Ovary (tissue), 7 donors: ENCODE measurements at regions not wholly inside any gene's neighbourhood (a gene's known extent, or its start where the extent isn't known, plus 50 kb on each side); places are given as distances from the start of the nearest gene placed in this dataset.

Experiments
- DNase-seq, 5 donors: peaks; one replicate each; pipeline ENCODE4 v3.0.0-alpha.2; 2019 to 2020
- H3K27ac ChIP-seq, 2 donors: fragments of 200-600 bp; one replicate each; pipeline versions ENCODE4 v1.5.1 to v1.8.0; 2019 to 2022
- H3K27me3 ChIP-seq: fragments of 200-600 bp; one replicate; pipeline ENCODE4 v1.8.0; 2022
- H3K36me3 ChIP-seq: fragments of 200-600 bp; sonication (generic); one replicate; pipeline ENCODE4 v1.5.1; 2019
- H3K4me1 ChIP-seq: one replicate; pipeline ENCODE4 v1.8.1; 2013; ENCODE audit warnings: mild to moderate bottlenecking, moderate library complexity; ENCODE audit not compliant: insufficient read depth
- H3K4me3 ChIP-seq: fragments of 200-600 bp; sonication (generic); one replicate; pipeline ENCODE4 v1.5.1; 2017
- H3K9me3 ChIP-seq, 2 donors: fragments of 200-600 bp in 1 of 2; sonication (generic) in 1 of 2; one replicate each; pipeline versions ENCODE4 v1.5.1 to v1.8.1; 2013 to 2019; ENCODE audit warnings: mild to moderate bottlenecking in 1 of 2, moderate library complexity in 1 of 2
- EP300 ChIP-seq: sonication (generic); formaldehyde crosslinking; IDR thresholded peaks from one replicate; pipeline ENCODE4 v1.6.1; 2017; ENCODE audit warnings: antibody characterized with exemption
- POLR2A ChIP-seq: fragments of 450-650 bp; IDR thresholded peaks from one replicate; pipeline ENCODE4 v1.6.1; 2017; ENCODE audit warnings: antibody characterized with exemption, mild to moderate bottlenecking, moderate library complexity
- WGBS, 3 donors: extraction: QIAGEN DNeasy Blood & Tissue Kit in 1 of 3; methylation state at CpG; one replicate each; pipeline versions ENCODE4 v1.1.5 to v1.1.7; 2013 to 2017; 5-methylcytosine and 5-hydroxymethylcytosine counted together
- intact Hi-C, 4 donors: fragments of 100-400 bp; cut with DNase I; formaldehyde crosslinking; loops; one replicate each; pipeline versions ENCODE4 v1.11.0 to v1.15.1; 2022 to 2023
- TF ChIP-seq, protein P1 (sequence below), 3 donors: fragments of 450-650 bp in 2 of 3; fragments of 200-600 bp in 1 of 3; IDR thresholded peaks; one replicate each; pipeline versions ENCODE4 v1.5.1 to v1.8.0; 2016 to 2022; ENCODE audit warnings: antibody characterized with exemption in 3 of 3, mild to moderate bottlenecking in 1 of 3
- donor health status: DM: no; HTN: no; CAD: no; lungs with moderate emphysema.
- donor health status: DM: no; HTN: no; CAD: no.
- donor health status: Bipolar disorder and iron deficiency.
- donor health status: DM: no; HTN: no; CAD: no.
- donor health status: DM: yes; HTN: yes; CAD: no.

- intact Hi-C loops = no loop called here
- H3K4me3 ChIP-seq = no peak overlapping the region
- TF ChIP-seq, protein P1, sequence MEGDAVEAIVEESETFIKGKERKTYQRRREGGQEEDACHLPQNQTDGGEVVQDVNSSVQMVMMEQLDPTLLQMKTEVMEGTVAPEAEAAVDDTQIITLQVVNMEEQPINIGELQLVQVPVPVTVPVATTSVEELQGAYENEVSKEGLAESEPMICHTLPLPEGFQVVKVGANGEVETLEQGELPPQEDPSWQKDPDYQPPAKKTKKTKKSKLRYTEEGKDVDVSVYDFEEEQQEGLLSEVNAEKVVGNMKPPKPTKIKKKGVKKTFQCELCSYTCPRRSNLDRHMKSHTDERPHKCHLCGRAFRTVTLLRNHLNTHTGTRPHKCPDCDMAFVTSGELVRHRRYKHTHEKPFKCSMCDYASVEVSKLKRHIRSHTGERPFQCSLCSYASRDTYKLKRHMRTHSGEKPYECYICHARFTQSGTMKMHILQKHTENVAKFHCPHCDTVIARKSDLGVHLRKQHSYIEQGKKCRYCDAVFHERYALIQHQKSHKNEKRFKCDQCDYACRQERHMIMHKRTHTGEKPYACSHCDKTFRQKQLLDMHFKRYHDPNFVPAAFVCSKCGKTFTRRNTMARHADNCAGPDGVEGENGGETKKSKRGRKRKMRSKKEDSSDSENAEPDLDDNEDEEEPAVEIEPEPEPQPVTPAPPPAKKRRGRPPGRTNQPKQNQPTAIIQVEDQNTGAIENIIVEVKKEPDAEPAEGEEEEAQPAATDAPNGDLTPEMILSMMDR (IDR thresholded peaks at IDR 0.05) = no peak
- TF ChIP-seq POLR2A = no peak
- TF ChIP-seq EP300 = no peak
- no peaks in the 10 kb centered on the region for H3K9me3 ChIP-seq
- no peak for DNase-seq
- WGBS, 3 donors = 84 to 95% (median 91%) methylated on average over 3 of the region's 3 CpGs
- H3K27ac ChIP-seq = no peak overlapping the region
- no peaks in the 10 kb centered on the region for H3K4me1 ChIP-seq
- H3K27me3 ChIP-seq = no peaks in the 10 kb centered on the region
- no peaks in the 10 kb centered on the region for H3K36me3 ChIP-seq
Observed at GRCh38 chr15:93228546-93228945, 139.5 kb upstream of the RGMA start.

DNA sequence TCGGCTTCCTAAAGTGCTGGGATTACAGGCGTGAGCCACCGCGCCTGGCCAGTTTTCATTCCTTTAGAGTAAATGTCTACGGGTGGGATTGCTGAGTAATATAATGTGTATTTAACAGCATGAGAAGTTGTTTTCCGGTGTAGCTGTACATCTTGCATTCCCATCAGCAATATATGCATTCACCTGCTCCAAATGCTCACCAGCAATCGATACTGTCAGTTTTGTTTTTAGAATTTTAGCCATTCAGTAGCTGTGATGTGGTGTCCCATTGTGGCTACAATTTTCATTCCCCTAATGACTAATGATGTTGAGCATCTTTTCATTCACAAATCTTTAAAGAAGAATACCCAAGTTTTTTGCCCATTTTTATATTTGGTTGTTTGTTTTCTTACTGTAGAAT, 134.8 kb upstream of the RGMA start:
- H3K36me3 ChIP-seq = no peaks in the 10 kb centered on the region
- no peak for DNase-seq
- no peaks in the 10 kb centered on the region for H3K4me1 ChIP-seq
- H3K27ac ChIP-seq = no peak overlapping the region
- no peaks in the 10 kb centered on the region for H3K27me3 ChIP-seq
- intact Hi-C loops = no loop called here
- H3K9me3 ChIP-seq = no peaks in the 10 kb centered on the region
- no peak for TF ChIP-seq POLR2A
- TF ChIP-seq, protein P1 (IDR thresholded peaks at IDR 0.05) = no peak
- no peak for TF ChIP-seq EP300
- H3K4me3 ChIP-seq = no peak overlapping the region
- WGBS, 3 donors = 94 to 97% (median 95%) methylated on average over 7 of the region's 7 CpGs

DNA sequence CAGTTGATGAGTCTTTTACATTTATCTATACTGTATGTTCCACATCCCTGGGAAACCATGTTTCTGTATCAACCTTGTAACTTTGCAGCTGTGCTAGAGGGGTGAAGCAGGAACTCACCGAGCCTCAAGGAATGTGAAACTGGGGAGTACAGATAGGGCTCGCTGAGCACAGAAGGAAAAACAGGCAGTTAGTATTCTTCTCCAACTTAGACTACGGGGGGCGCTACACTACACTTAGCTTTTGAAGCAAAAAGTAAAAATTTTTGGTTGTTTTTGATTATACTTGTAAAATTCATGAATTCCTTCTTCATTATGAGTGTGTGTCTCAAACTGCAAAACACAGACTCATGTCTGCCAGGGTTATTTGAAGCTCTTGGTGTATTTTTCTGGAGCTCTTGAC, 132.7 kb upstream of the RGMA start:
- Histone ChIP-seq H3K4me3 (no peak overlapping the region), H3K36me3 (no peaks in the 10 kb centered on the region), H3K27ac (no peak overlapping the region), H3K4me1 (no peaks in the 10 kb centered on the region), H3K9me3 (no peaks in the 10 kb centered on the region), H3K27me3 (no peaks in the 10 kb centered on the region)
- intact Hi-C loops = no loop called here
- 27 to 40% (median 31%) methylated on average over 4 of the region's 4 CpGs for WGBS, 3 donors
- no peak for TF ChIP-seq POLR2A
- TF ChIP-seq, protein P1 (IDR thresholded peaks at IDR 0.05) = no peak
- TF ChIP-seq EP300 = no peak
- no peak for DNase-seq

GRCh38 chr15:93219859-93220420, 130.9 kb upstream of the RGMA start:
- intact Hi-C loops = no loop called here
- Histone ChIP-seq H3K4me1 (no peaks in the 10 kb centered on the region), H3K9me3 (no peaks in the 10 kb centered on the region), H3K4me3 (no peak overlapping the region), H3K36me3 (no peaks in the 10 kb centered on the region), H3K27me3 (no peaks in the 10 kb centered on the region), H3K27ac (no peak overlapping the region)
- WGBS, 3 donors = 53 to 69% (median 66%) methylated on average over 2 of the region's 2 CpGs
- no peak for DNase-seq
- TF ChIP-seq, protein P1 (IDR thresholded peaks at IDR 0.05) = no peak
- TF ChIP-seq POLR2A (no peak), EP300 (no peak)
